Uterus (tissue), 2 donors: ENCODE measurements at regions not wholly inside any gene's neighbourhood (a gene's known extent, or its start where the extent isn't known, plus 50 kb on each side); places are given as distances from the start of the nearest gene placed in this dataset.

ENCODE experiments used
- CTCF ChIP-seq, 4 experiments: fragments of 200-600 bp in 2 of 4; fragments of 450-650 bp in 2 of 4; sonication (generic) in 2 of 4; IDR thresholded peaks; one replicate each; pipeline ENCODE4 v1.5.1; 2016 to 2019; ENCODE audit warnings: antibody characterized with exemption in 4 of 4, mild to moderate bottlenecking in 2 of 4, moderate library complexity in 1 of 4
- POLR2A ChIP-seq, 2 donors: fragments of 450-650 bp; IDR thresholded peaks; one replicate each; pipeline ENCODE4 v1.6.1; 2016; ENCODE audit warnings: antibody characterized with exemption in 2 of 2, mild to moderate bottlenecking in 1 of 2, moderate library complexity in 1 of 2

GRCh38 chr20:12916699-12917098, 92.1 kb upstream of the SPTLC3 start:
- TF ChIP-seq CTCF (IDR thresholded peaks at IDR 0.05) (no peak), POLR2A (IDR thresholded peaks at IDR 0.05) (no peak)
